GM19099 (cell line): ENCODE measurements at regions not wholly inside any gene's neighbourhood (a gene's known extent, or its start where the extent isn't known, plus 50 kb on each side); places are given as distances from the start of the nearest gene placed in this dataset.

Experiments
- POLR2A ChIP-seq: IDR thresholded peaks from 3 replicates; pipeline ENCODE4 v1.6.1; 2011; ENCODE audit warnings: low read depth; ENCODE audit not compliant: insufficient read length; ENCODE audit errors: extremely low read depth

- TF ChIP-seq POLR2A = no peak
Measured at GRCh38 chr6:134449004-134449403, 131.1 kb upstream of the SGK1 start.

GRCh38 chr6:134447883-134448387 lies 130.0 kb upstream of the SGK1 start:
- no peak for TF ChIP-seq POLR2A

- TF ChIP-seq POLR2A = no peak
Measured at GRCh38 chr6:134447423-134447822, 129.5 kb upstream of the SGK1 start.

GRCh38 chr6:134446896-134447295 lies 129.0 kb upstream of the SGK1 start:
- no peak for TF ChIP-seq POLR2A

- no peak for TF ChIP-seq POLR2A
Measured at GRCh38 chr6:134446218-134446848, 128.4 kb upstream of the SGK1 start.

- no peak for TF ChIP-seq POLR2A
Measured at GRCh38 chr6:134443009-134443408, 125.1 kb upstream of the SGK1 start.

GRCh38 chr6:134442073-134442472 lies 124.2 kb upstream of the SGK1 start:
- TF ChIP-seq POLR2A = no peak

GRCh38 chr6:134438837-134439236 lies 120.9 kb upstream of the SGK1 start:
- no peak for TF ChIP-seq POLR2A

- TF ChIP-seq POLR2A = no peak
Measured at GRCh38 chr6:134437376-134437775, 119.5 kb upstream of the SGK1 start.

GRCh38 chr6:134436950-134437349 lies 119.0 kb upstream of the SGK1 start:
- no peak for TF ChIP-seq POLR2A

- no peak for TF ChIP-seq POLR2A
Measured at GRCh38 chr6:134436281-134436815, 118.4 kb upstream of the SGK1 start.

GRCh38 chr6:134435814-134436280 lies 117.9 kb upstream of the SGK1 start:
- no peak for TF ChIP-seq POLR2A

GRCh38 chr6:134434019-134434942 lies 116.4 kb upstream of the SGK1 start:
- no peak for TF ChIP-seq POLR2A

GRCh38 chr6:134432036-134432435 lies 114.1 kb upstream of the SGK1 start:
- TF ChIP-seq POLR2A = no peak

GRCh38 chr6:134431421-134431859 lies 113.5 kb upstream of the SGK1 start:
- TF ChIP-seq POLR2A = no peak

- no peak for TF ChIP-seq POLR2A
Measured at GRCh38 chr6:134429861-134430380, 112.0 kb upstream of the SGK1 start.

- no peak for TF ChIP-seq POLR2A
Measured at GRCh38 chr6:134427721-134428120, 109.8 kb upstream of the SGK1 start.
